LoVo (cell line): ENCODE measurements at regions not wholly inside any gene's neighbourhood (a gene's known extent, or its start where the extent isn't known, plus 50 kb on each side); places are given as distances from the start of the nearest gene placed in this dataset.
A peak's percentile ranks its signal among the peaks of the same experiment; 100 is the strongest.
"Not testable (repeated sequence)": the region's sequence is repeated elsewhere in the genome, so short reads cannot be mapped to it uniquely, and the experiment has no call there.

ENCODE experiments used
- DNase-seq: peaks from one replicate; pipeline ENCODE4 v3.0.0-alpha.2; 2016; ENCODE audit warnings: low spot score

GRCh38 chr7:113030489-113030888 is 56.1 kb downstream of the GPR85 start:
- no peak for DNase-seq

GRCh38 chr7:113026941-113027340 is 59.7 kb downstream of the GPR85 start:
- DNase-seq = no peak

GRCh38 chr7:113017144-113017857 is 69.3 kb downstream of the GPR85 start:
- DNase-seq = not testable (repeated sequence)

GRCh38 chr7:113015034-113015645 is 71.5 kb downstream of the GPR85 start:
- peak; percentile 33 for DNase-seq

GRCh38 chr7:113013761-113014449 is 72.7 kb downstream of the GPR85 start:
- DNase-seq = no peak

- not testable (repeated sequence) for DNase-seq
Measured at GRCh38 chr7:113012862-113013261, 73.8 kb downstream of the GPR85 start.

GRCh38 chr7:113010377-113010776 is 76.2 kb downstream of the GPR85 start:
- DNase-seq = no peak

GRCh38 chr7:113008755-113009154 is 77.9 kb downstream of the GPR85 start:
- no peak for DNase-seq

- no peak for DNase-seq
Measured at GRCh38 chr7:113004726-113005454, 81.7 kb downstream of the GPR85 start.

GRCh38 chr7:113000316-113001020 is 86.2 kb downstream of the GPR85 start:
- DNase-seq = no peak

GRCh38 chr7:112997831-112998230 is 88.8 kb downstream of the GPR85 start:
- DNase-seq = no peak

- DNase-seq = no peak
Measured at GRCh38 chr7:112996331-112996871, 90.2 kb downstream of the GPR85 start.

- no peak for DNase-seq
Measured at GRCh38 chr7:112995059-112995824, 91.4 kb downstream of the GPR85 start.

GRCh38 chr7:112994656-112995055 is 92.0 kb downstream of the GPR85 start:
- DNase-seq = no peak

- no peak for DNase-seq
Measured at GRCh38 chr7:112990624-112991023, 96.0 kb downstream of the GPR85 start.

- no peak for DNase-seq
Measured at GRCh38 chr7:112989531-112989930, 97.1 kb downstream of the GPR85 start.

GRCh38 chr7:112987171-112987570 is 99.5 kb downstream of the GPR85 start:
- DNase-seq = no peak

- DNase-seq = no peak
Measured at GRCh38 chr7:112986256-112987031, 100.2 kb downstream of the GPR85 start.

- no peak for DNase-seq
Measured at GRCh38 chr7:112985377-112985987, 101.1 kb downstream of the GPR85 start.
